ENCODE measurements at regions not wholly inside any gene's neighbourhood (a gene's known extent, or its start where the extent isn't known, plus 50 kb on each side); places are given as distances from the start of the nearest gene placed in this dataset.

- Histone ChIP-seq H3K36me3 (no peaks in the 10 kb centered on the region), H3K4me1 (no peaks in the 10 kb centered on the region), H3K27me3 (peaks cover 6% of the 10 kb centered on the region; the same call in 1 of the 2 replicates), H3K4me3 (ENCODE audit: low read depth, low read length) (no peak overlapping the region), H3K9me3 (no peaks in the 10 kb centered on the region)
- TF ChIP-seq, protein P1, sequence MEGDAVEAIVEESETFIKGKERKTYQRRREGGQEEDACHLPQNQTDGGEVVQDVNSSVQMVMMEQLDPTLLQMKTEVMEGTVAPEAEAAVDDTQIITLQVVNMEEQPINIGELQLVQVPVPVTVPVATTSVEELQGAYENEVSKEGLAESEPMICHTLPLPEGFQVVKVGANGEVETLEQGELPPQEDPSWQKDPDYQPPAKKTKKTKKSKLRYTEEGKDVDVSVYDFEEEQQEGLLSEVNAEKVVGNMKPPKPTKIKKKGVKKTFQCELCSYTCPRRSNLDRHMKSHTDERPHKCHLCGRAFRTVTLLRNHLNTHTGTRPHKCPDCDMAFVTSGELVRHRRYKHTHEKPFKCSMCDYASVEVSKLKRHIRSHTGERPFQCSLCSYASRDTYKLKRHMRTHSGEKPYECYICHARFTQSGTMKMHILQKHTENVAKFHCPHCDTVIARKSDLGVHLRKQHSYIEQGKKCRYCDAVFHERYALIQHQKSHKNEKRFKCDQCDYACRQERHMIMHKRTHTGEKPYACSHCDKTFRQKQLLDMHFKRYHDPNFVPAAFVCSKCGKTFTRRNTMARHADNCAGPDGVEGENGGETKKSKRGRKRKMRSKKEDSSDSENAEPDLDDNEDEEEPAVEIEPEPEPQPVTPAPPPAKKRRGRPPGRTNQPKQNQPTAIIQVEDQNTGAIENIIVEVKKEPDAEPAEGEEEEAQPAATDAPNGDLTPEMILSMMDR (IDR thresholded peaks at IDR 0.05; ENCODE audit: low read depth, low read length), result peak; percentile 43
- no peak for DNase-seq
These were observed 74.3 kb upstream of the ATP12A start for GRCh38 chr13:24605923-24606372.

DNA sequence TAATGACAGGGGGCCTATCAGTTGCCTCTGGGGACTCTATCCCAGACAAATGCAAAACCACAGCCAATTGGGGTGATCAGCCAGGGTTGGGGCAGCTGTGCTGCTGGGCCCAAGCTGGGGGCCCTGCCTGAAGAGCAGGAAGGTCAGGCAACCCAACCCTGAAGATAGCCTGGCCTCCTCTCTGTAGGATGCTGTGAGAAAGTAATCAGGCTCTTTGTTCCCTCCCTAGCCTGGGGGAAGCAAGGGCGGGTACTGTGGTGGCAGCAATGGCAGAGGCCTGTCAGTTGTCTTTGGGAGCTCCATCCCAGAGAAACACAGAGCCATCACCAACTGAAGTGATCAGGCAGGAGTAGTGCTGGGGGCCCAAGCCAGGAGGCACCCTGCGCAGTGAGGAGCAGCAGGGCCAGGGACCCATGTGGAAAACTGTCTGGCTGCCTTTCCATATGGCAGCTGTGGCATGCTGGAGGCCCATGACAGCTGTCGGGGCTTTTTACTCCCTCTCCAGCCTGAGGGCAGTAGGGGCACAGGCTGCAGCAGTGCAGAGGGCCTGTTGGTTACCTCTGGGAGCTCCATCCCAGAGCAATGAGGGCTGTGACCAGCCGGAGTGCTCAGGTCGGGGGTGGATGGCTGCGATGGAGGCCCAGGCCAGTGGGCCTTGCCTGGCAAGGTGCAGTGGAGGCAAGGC is 73.6 kb upstream of the ATP12A start:
- TF ChIP-seq, protein P1 (IDR thresholded peaks at IDR 0.05; ENCODE audit: low read depth, low read length), result no peak
- no peak for DNase-seq

GRCh38 chr13:24610956-24611355 is 69.3 kb upstream of the ATP12A start:
- Histone ChIP-seq H3K9me3 (no peaks in the 10 kb centered on the region), H3K4me3 (ENCODE audit: low read depth, low read length) (no peak overlapping the region), H3K27me3 (peaks cover 7% of the 10 kb centered on the region; the same call in 1 of the 2 replicates), H3K36me3 (no peaks in the 10 kb centered on the region), H3K4me1 (no peaks in the 10 kb centered on the region)
- TF ChIP-seq, protein P1 (IDR thresholded peaks at IDR 0.05; ENCODE audit: low read depth, low read length), result no peak
- no peak for DNase-seq

More for the DNA sequence above, 73.6 kb upstream of the ATP12A start:
- H3K27me3 ChIP-seq, result peaks cover 7% of the 10 kb centered on the region; the same call in 1 of the 2 replicates
- H3K4me3 ChIP-seq (ENCODE audit: low read depth, low read length), result no peak overlapping the region
- no peaks in the 10 kb centered on the region for H3K4me1 ChIP-seq
- no peaks in the 10 kb centered on the region for H3K9me3 ChIP-seq
- no peaks in the 10 kb centered on the region for H3K36me3 ChIP-seq

- H3K27me3 ChIP-seq, result peaks cover 7% of the 10 kb centered on the region; the same call in 1 of the 2 replicates
- H3K4me3 ChIP-seq (ENCODE audit: low read depth, low read length), result no peak overlapping the region
- no peaks in the 10 kb centered on the region for H3K9me3 ChIP-seq
- DNase-seq, result no peak
- no peaks in the 10 kb centered on the region for H3K4me1 ChIP-seq
- TF ChIP-seq, protein P1 (IDR thresholded peaks at IDR 0.05; ENCODE audit: low read depth, low read length), result no peak
- H3K36me3 ChIP-seq, result no peaks in the 10 kb centered on the region
These were observed 67.5 kb upstream of the ATP12A start for GRCh38 chr13:24612726-24613125.

DNA sequence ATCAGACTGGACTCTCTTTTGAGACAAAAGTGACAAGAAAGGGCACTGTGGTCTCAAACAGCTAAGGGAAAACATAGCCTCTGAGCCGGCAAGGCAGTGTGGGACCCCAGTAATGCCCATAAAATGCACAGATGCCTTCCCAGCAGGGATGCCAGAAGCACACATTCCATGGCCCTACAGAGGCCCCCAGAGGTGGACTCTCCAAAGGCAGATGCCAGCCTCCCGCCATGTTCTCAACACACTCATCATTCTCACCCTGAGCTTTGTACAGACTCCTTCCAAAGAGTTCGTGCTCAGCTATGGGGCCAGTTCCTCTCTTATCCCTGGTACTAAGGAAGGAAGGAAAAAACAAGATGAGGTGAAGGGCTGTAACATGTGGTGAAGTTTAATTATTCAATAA is 67.1 kb upstream of the ATP12A start:
- no peak overlapping the region for H3K4me3 ChIP-seq (ENCODE audit: low read depth, low read length)

DNA sequence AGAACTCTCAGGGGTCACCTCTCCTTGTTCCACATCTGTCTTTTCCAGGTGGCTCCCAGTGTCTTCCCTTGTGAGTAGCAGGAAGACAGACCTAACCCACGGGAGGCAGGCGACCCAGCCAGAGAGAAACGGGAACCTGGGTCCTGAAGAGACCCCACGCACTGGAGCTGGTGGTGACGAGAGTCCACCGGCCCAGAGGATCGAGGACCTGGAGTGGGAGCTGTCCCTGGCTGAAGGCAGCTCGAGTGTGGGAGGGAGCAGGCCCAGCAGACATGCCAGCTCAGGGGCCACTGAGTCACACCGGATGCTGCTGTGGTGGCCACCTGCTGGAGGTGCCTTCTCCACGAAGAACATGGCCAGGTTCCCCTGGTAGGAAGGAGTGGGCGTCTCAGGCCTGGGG is 66.5 kb upstream of the ATP12A start:
- no peaks in the 10 kb centered on the region for H3K36me3 ChIP-seq
- DNase-seq, result no peak
- H3K4me1 ChIP-seq, result no peaks in the 10 kb centered on the region
- H3K27me3 ChIP-seq, result peaks cover 7% of the 10 kb centered on the region; the same call in 1 of the 2 replicates
- no peak overlapping the region for H3K4me3 ChIP-seq (ENCODE audit: low read depth, low read length)
- TF ChIP-seq, protein P1 (IDR thresholded peaks at IDR 0.05; ENCODE audit: low read depth, low read length), result no peak
- no peaks in the 10 kb centered on the region for H3K9me3 ChIP-seq

More for the DNA sequence above, 67.1 kb upstream of the ATP12A start:
- no peaks in the 10 kb centered on the region for H3K4me1 ChIP-seq
- peaks cover 7% of the 10 kb centered on the region; the same call in 1 of the 2 replicates for H3K27me3 ChIP-seq
- TF ChIP-seq, protein P1 (IDR thresholded peaks at IDR 0.05; ENCODE audit: low read depth, low read length), result no peak
- H3K36me3 ChIP-seq, result no peaks in the 10 kb centered on the region
- DNase-seq, result no peak
- H3K9me3 ChIP-seq, result no peaks in the 10 kb centered on the region
